IMR-90 (cell line): ENCODE measurements at regions not wholly inside any gene's neighbourhood (a gene's known extent, or its start where the extent isn't known, plus 50 kb on each side); places are given as distances from the start of the nearest gene placed in this dataset.

ENCODE experiments used
- ATAC-seq: fragments of 200-7000 bp; cut with Tn5 transposase; 2 replicates; pipeline ENCODE4 v1.9.1; 2020; ENCODE audit warnings: low read depth, mild to moderate bottlenecking, moderate library complexity
- BruUV-seq: library from RNA; stranded (reverse); fragments of 400-500 nt; replicated peaks from 2 replicates; lab custom pipeline; 2021; lab: Mats Ljungman, UMichigan
- CTCF ChIA-PET: fragments of 300-600 bp; formaldehyde crosslinking; extraction: SDS; loops from one replicate; lab custom pipeline; 2021; ENCODE audit warnings: antibody characterized with exemption; lab: Yijun Ruan, JAX
- POLR2A ChIA-PET: fragments of 300-600 bp; sonication (Branson Sonifier 250); formaldehyde crosslinking; loops from one replicate; lab custom pipeline; 2022; ENCODE audit warnings: antibody characterized with exemption; ENCODE audit not compliant: unreplicated experiment; lab: Charles Lee
- DNase-seq: peaks from one replicate; pipeline ENCODE4 v3.0.0; 2013
- H2AFZ ChIP-seq: replicated peaks from 2 replicates; pipeline ENCODE3; 2013; ENCODE audit warnings: low read length, mild to moderate bottlenecking; ENCODE audit not compliant: poor library complexity
- H2AK5ac ChIP-seq: 2 replicates; pipeline ENCODE4 v1.6.1; 2013; ENCODE audit warnings: low read depth, low read length, inconsistent platforms
- H2AK9ac ChIP-seq: replicated peaks from 2 replicates; pipeline ENCODE3; 2013; ENCODE audit warnings: mild to moderate bottlenecking, low read depth, low read length, moderate library complexity; ENCODE audit not compliant: poor library complexity
- H2BK120ac ChIP-seq: 2 replicates; pipeline ENCODE4 v1.6.1; 2013; ENCODE audit warnings: low read depth, low read length, inconsistent platforms
- H2BK15ac ChIP-seq: 3 replicates; pipeline ENCODE4 v1.6.1; 2013; ENCODE audit warnings: low read depth, low read length, inconsistent platforms
- H2BK20ac ChIP-seq: 2 replicates; pipeline ENCODE4 v1.6.1; 2013; ENCODE audit warnings: low read depth, mild to moderate bottlenecking, inconsistent platforms, low read length, moderate library complexity
- H2BK5ac ChIP-seq: 2 replicates; pipeline ENCODE4 v1.6.1; 2013; ENCODE audit warnings: mild to moderate bottlenecking, low read depth, low read length, inconsistent platforms; ENCODE audit not compliant: poor library complexity, severe bottlenecking
- H3K14ac ChIP-seq: replicated peaks from 2 replicates; pipeline ENCODE4 v1.6.1; 2013; ENCODE audit warnings: low read depth, low read length, inconsistent platforms
- H3K18ac ChIP-seq: 2 replicates; pipeline ENCODE4 v1.6.1; 2013; ENCODE audit warnings: low read depth, low read length, control low read depth
- H3K23ac ChIP-seq: 2 replicates; pipeline ENCODE4 v1.6.1; 2013; ENCODE audit warnings: low read depth, low read length, inconsistent platforms
- H3K27ac ChIP-seq: 2 replicates; pipeline ENCODE4 v1.5.1; 2013; ENCODE audit warnings: mild to moderate bottlenecking, control low read depth, low read length; ENCODE audit not compliant: insufficient read depth
- H3K27me3 ChIP-seq: 2 replicates; pipeline ENCODE4 v1.6.1; 2013; ENCODE audit warnings: low read length; ENCODE audit not compliant: control insufficient read depth, insufficient read depth
- H3K36me3 ChIP-seq: 2 replicates; pipeline ENCODE4 v1.6.1; 2013; ENCODE audit warnings: low read length, mixed read lengths; ENCODE audit not compliant: control insufficient read depth, insufficient read depth
- H3K4ac ChIP-seq: 2 replicates; pipeline ENCODE4 v1.6.1; 2013; ENCODE audit warnings: low read depth, low read length, inconsistent platforms
- H3K4me1 ChIP-seq: 2 replicates; pipeline ENCODE4 v1.6.1; 2013; ENCODE audit warnings: low read length, mixed read lengths; ENCODE audit not compliant: control insufficient read depth, insufficient read depth
- H3K4me2 ChIP-seq: 2 replicates; pipeline ENCODE4 v1.6.1; 2013; ENCODE audit warnings: low read depth, mild to moderate bottlenecking, control low read depth, low read length, moderate library complexity
- H3K4me3 ChIP-seq: 2 replicates; pipeline ENCODE4 v1.5.1; 2013; ENCODE audit warnings: low read depth, mild to moderate bottlenecking, control low read depth, low read length, moderate library complexity; ENCODE audit not compliant: insufficient read depth
- H3K56ac ChIP-seq: 2 replicates; pipeline ENCODE4 v1.6.1; 2013; ENCODE audit warnings: low read length, inconsistent platforms; ENCODE audit not compliant: insufficient read depth; ENCODE audit errors: extremely low read depth
- H3K79me1 ChIP-seq, 2 experiments: 2 replicates each; pipeline ENCODE4 v1.6.1; 2013; ENCODE audit warnings: low read length in 2 of 2, inconsistent platforms in 1 of 2, low read depth in 1 of 2
- H3K9ac ChIP-seq: 2 replicates; pipeline ENCODE4 v1.6.1; 2013; ENCODE audit warnings: low read depth, low read length, control low read depth
- H3K9me1 ChIP-seq: 2 replicates; pipeline ENCODE4 v1.6.1; 2013; ENCODE audit warnings: low read length, inconsistent platforms; ENCODE audit not compliant: insufficient read depth
- H3K9me3 ChIP-seq: 2 replicates; pipeline ENCODE4 v1.6.1; 2013; ENCODE audit warnings: low read length; ENCODE audit not compliant: control insufficient read depth, insufficient read depth
- H4K20me1 ChIP-seq: 2 replicates; pipeline ENCODE4 v1.6.1; 2013; ENCODE audit warnings: low read length, inconsistent platforms; ENCODE audit not compliant: insufficient read depth
- H4K5ac ChIP-seq: 2 replicates; pipeline ENCODE4 v1.6.1; 2013; ENCODE audit warnings: mild to moderate bottlenecking, low read depth, low read length, control low read depth
- H4K8ac ChIP-seq, 2 experiments: 2 replicates each; pipeline ENCODE4 v1.6.1; 2013; ENCODE audit warnings: low read depth in 2 of 2, low read length in 2 of 2, control low read depth in 1 of 2, inconsistent platforms in 1 of 2
- H4K91ac ChIP-seq: 2 replicates; pipeline ENCODE4 v1.6.1; 2013; ENCODE audit warnings: low read depth, low read length, inconsistent platforms; ENCODE audit not compliant: insufficient read depth
- BHLHE40 ChIP-seq: fragments of 150-350 bp; IDR thresholded peaks from 2 replicates; pipeline ENCODE4 v1.6.1; 2016; ENCODE audit warnings: mild to moderate bottlenecking, low read depth, low read length
- CHD1 ChIP-seq: IDR thresholded peaks from 2 replicates; pipeline ENCODE4 v1.6.1; 2012; ENCODE audit warnings: low read depth, low read length, improper control_type of control experiment
- MAZ ChIP-seq: IDR thresholded peaks from 2 replicates; pipeline ENCODE4 v1.6.1; 2012; ENCODE audit warnings: low read depth, mild to moderate bottlenecking, low read length, improper control_type of control experiment, moderate library complexity, borderline replicate concordance
- MXI1 ChIP-seq: IDR thresholded peaks from 2 replicates; pipeline ENCODE4 v1.6.1; 2012; ENCODE audit warnings: low read depth, mild to moderate bottlenecking, low read length, moderate library complexity, borderline replicate concordance
- WGBS, 2 experiments: methylation state at CpG; one replicate each; pipeline versions ENCODE4 v1.1.5 to v1.1.7; 2013; ENCODE audit warnings: missing lambda C conversion rate in 2 of 2; ENCODE audit not compliant: insufficient read length in 1 of 2; ENCODE audit errors: extremely low coverage in 2 of 2; 5-methylcytosine and 5-hydroxymethylcytosine counted together
- dilution Hi-C: fragments of 300-500 bp; cut with HindIII; formaldehyde crosslinking; loops from one replicate; pipeline ENCODE4 v1.14.3; 2018; ENCODE audit warnings: low sequenced_read_pairs; ENCODE audit not compliant: unreplicated experiment
- in situ Hi-C: fragments of 300-500 bp; cut with MboI; formaldehyde crosslinking; loops from 3 replicates; pipeline ENCODE4 v1.14.3; 2019; ENCODE audit warnings: low sequenced_read_pairs, inconsistent platforms, mixed read lengths
- intact Hi-C: fragments of 100-400 bp; cut with micrococcal nuclease; formaldehyde crosslinking; loops from 2 replicates; pipeline ENCODE4 v1.10.0; 2022

- ChIA-PET CTCF (no interaction called here), POLR2A (no interaction called here)
- Histone ChIP-seq H3K14ac (no peak overlapping the region), H2AFZ (no peak overlapping the region), H3K9me3 (no peaks in the 10 kb centered on the region), H3K27ac (no peak overlapping the region), H3K9ac (no peak overlapping the region), H3K79me1 (no peaks in the 10 kb centered on the region), H2BK5ac (no peak overlapping the region), H3K4ac (no peak overlapping the region), H3K56ac (no peak overlapping the region), H4K20me1 (no peaks in the 10 kb centered on the region), H3K9me1 (no peaks in the 10 kb centered on the region), H2BK15ac (no peak overlapping the region), H4K8ac (no peak overlapping the region), H3K4me3 (no peak overlapping the region), H3K23ac (no peak overlapping the region), H3K27me3 (no peaks in the 10 kb centered on the region), H2AK9ac (no peak overlapping the region), H3K4me2 (no peak overlapping the region), H4K5ac (no peak overlapping the region), H3K4me1 (no peaks in the 10 kb centered on the region), H4K91ac (no peak overlapping the region), H2AK5ac (no peak overlapping the region), H2BK120ac (no peak overlapping the region), H2BK20ac (no peak overlapping the region), H3K36me3 (no peaks in the 10 kb centered on the region), H3K18ac (no peak overlapping the region)
- intact Hi-C loops (no loop called here), dilution Hi-C loops (no loop called here), in situ Hi-C loops (no loop called here)
- DNase-seq (no peak), ATAC-seq (no peak)
- BruUV-seq, result no TSS peak
- WGBS, 2 experiments, result no CpG with 5 or more reads among the region's 1 CpG
- TF ChIP-seq MXI1 (no peak), MAZ (no peak), CHD1 (no peak), BHLHE40 (no peak)
These were observed 679.2 kb upstream of the ZNF804A start for GRCh38 chr2:183919167-183919566.
